Glomerular visceral epithelial cell (primary cell): ENCODE measurements at regions not wholly inside any gene's neighbourhood (a gene's known extent, or its start where the extent isn't known, plus 50 kb on each side); places are given as distances from the start of the nearest gene placed in this dataset.
"Not testable (repeated sequence)": the region's sequence is repeated elsewhere in the genome, so short reads cannot be mapped to it uniquely, and the experiment has no call there.

Experiments used
- DNase-seq: peaks from one replicate; pipeline ENCODE4 v3.0.0-alpha.2; 2016; ENCODE audit errors: extremely low spot score

- no peak for DNase-seq
Observed at GRCh38 chrX:18102006-18102405, 118.7 kb downstream of the BEND2 start.

DNA sequence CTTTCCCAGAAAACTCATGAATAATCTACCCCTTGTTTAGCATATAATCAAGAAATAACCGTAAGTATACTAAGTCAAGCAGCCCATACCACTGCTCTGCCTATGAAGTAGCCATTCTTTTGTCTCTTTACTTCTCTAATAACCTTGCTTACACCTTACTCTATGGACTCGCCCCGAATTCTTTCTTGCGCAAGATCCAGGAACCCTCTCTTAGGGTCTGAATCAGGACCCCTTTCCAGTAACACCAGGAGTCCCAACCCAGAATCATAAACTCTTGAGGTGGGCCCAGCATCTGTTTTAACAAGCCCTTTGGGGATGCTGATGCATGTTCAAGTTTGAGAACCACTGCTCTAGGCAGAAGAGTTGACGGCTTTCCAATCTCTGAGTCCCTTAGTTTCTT, 119.6 kb downstream of the BEND2 start:
- DNase-seq: no peak

DNA sequence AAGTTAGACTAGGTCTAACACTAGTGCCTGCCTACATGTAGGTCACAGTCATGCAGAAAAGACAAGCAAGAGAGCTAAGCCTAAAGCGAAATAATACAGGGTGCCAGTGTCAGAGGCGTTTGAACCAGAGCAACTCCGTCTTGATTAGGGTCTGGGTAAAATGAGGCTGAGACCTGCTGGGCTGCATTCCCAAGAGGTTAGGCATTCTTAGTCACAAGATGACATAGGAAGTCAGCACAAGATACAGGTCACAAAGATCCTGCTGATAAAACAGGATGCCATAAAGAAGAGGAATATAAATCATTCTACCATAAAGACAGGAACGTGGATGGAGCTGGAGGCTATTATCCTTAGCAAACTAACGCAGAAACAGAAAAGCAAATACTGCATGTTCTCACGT, 120.9 kb downstream of the BEND2 start:
- no peak for DNase-seq

DNA sequence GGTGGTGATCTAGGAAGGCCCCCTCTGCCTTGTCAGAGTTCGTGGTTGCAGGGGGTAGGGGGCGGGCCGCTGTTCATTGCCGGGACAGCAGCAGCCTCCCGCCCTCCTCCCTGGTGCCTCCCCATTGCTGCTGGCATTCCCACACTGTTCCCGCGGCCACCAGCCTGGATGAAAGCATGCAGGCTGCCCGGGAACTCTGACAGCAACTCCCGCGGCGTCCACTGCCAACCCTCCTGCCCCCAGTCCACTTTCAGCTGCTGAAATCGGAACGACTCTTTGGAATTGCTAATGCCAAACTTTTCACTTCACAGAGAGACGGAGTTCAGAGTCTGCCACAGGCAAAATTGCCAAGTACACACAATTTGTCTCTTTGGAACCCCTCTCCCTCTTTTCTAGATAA, 121.9 kb downstream of the BEND2 start:
- DNase-seq: no peak

GRCh38 chrX:18076434-18076833, 144.3 kb downstream of the BEND2 start:
- DNase-seq: no peak

DNA sequence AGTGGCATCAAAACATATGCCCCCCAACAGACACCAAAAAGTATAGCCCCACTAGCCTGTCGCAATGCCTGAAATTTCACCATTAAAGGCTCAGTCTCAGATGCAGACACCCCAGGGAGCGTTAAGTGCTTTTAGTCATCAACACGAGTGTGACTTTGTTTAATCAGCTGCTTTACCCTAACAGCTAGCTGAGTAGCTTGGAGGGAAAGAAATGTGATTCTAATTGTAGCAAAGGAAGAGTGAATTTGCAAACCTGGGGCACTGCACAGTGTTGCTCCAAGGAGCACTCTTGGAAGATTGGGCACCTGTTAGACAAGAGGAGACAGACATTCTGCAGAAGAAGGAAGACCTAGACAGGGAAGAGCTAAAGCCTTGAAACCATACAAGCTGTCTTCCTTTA, 145.1 kb downstream of the BEND2 start:
- DNase-seq: no peak

DNA sequence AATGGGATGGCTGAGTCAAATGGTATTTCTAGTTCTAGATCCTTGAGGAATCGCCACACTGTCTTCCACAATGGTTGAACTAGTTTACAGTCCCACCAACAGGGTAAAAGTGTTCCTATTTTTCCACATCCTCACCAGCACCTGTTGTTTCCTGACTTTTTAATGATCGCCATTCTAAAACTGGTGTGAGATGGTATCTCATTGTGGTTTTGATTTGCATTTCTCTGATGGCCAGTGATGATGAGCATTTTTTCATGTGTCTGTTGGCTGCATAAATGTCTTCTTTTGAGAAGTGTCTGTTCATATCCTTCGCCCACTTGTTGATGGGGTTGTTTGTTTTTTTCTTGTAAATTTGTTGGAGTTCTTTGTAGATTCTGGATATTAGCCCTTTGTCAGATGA, 152.6 kb downstream of the BEND2 start:
- DNase-seq: not testable (repeated sequence)

DNA sequence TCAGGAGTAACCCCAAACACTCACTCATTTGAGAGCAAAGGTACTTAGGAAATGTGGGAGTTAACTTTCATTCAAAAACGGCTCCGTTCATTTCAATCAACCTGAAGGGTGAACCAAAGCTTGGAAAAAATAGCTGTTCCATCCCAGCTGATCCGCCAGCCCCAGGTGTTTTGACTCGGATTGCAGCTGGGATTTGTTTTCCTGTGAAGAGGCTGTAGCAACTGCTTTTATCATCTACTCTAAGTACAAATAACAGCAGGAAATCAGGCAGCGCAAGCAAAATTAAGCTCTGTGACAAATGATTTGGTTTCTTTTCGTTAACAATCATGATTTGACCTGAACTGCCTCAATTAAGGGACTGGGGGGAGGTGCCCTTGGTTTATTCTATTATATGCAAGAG, 154.7 kb downstream of the BEND2 start:
- no peak for DNase-seq

- no peak for DNase-seq
Observed at GRCh38 chrX:18051690-18052089, 169.0 kb downstream of the BEND2 start.

DNA sequence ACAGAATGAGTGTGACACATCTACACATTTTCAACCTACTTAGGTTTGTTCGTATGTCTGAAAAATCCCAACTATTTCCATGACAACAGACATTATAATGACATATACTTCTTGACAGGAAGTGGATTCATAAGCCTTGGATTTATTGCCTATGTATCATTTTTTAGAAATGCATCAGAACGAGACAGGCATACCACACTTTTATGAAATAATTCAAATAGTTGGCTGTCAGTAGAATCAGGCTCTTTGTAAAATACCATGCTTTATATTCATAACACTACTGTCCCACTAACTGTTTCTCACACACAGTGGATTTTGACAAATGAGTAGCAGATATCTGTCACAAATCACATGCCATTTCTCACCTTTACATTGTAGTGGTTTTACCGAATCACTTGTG, 173.2 kb downstream of the BEND2 start:
- DNase-seq: no peak

DNA sequence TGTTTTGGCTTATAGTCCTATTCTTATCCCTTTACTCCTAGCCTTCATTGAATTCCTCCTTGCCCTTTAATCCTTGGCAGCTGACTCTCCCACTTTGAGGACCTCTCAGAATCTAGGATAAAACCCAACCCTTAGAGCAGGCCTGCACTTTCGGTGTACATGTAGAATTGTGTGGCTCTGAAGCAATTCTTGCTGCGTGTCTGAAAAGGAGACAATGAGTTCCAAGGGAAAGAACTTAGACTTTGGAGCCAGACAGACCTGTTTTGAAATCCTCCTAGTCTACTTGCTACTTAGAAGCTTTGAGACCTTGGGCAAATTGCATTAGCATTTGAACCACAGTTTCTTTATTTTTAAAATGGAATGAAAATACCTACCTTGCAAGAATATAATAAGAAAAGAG, 175.2 kb downstream of the BEND2 start:
- no peak for DNase-seq

- no peak for DNase-seq
Observed at GRCh38 chrX:18042776-18043175, 177.9 kb downstream of the BEND2 start.

DNA sequence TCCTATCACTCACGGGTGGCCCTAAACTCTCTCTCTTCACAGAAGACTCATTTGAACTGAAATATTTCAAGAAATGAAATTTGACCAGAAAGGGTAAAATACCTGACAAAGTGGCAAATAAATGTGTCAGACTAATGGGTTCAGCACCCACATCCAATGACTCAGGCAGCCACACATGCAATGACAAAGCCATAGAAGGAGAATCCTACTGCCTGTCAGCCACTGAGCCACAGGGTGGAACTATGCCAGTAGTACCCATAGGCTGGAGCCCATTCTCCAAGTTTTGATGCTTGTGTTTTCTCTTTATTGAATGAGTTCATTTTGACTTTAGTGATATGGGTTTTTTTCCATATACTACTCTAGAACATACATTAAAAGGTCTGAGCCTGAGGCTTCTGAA, 179.0 kb downstream of the BEND2 start:
- no peak for DNase-seq

GRCh38 chrX:18039023-18039422, 177.9 kb upstream of the RAI2 start:
- DNase-seq: no peak

- DNase-seq: no peak
Observed at GRCh38 chrX:18036394-18036793, 175.3 kb upstream of the RAI2 start.

DNA sequence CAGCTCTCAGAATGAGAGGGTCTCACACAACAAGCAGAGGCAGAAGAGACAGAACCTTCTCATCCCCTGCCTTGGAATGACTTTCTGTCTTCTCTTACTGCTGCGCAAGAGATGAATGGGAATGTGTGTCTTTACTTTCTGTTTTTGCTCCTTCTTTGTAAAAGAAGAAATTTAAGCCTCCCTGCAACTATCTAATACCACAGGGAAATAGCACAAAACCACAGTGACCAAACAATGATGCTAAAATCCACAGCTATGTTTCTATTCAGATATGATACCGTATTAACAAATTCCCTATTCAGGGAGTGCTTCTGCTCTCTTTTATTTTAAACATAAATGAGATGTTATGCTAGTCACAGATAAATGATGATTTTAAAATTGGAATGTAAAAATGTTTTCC, 173.8 kb upstream of the RAI2 start:
- no peak for DNase-seq

DNA sequence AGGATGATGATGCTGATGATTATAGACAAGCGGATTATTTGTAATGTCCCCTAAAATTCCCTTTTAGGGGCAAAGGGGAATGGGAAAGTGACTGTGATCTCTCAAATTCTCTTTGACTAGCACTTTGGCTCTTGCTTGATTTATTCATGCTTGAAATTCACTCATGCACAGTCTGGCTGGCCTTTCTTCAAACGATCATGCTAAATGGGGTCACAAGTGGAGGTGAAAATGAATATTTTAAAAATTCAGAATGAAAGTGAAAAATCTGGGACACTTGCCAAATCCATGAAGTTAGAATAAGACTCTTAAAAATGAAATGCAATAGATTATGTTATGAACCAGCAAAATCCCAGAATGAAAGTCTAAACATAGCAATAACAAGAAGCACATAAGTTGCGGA, 173.4 kb upstream of the RAI2 start:
- no peak for DNase-seq

DNA sequence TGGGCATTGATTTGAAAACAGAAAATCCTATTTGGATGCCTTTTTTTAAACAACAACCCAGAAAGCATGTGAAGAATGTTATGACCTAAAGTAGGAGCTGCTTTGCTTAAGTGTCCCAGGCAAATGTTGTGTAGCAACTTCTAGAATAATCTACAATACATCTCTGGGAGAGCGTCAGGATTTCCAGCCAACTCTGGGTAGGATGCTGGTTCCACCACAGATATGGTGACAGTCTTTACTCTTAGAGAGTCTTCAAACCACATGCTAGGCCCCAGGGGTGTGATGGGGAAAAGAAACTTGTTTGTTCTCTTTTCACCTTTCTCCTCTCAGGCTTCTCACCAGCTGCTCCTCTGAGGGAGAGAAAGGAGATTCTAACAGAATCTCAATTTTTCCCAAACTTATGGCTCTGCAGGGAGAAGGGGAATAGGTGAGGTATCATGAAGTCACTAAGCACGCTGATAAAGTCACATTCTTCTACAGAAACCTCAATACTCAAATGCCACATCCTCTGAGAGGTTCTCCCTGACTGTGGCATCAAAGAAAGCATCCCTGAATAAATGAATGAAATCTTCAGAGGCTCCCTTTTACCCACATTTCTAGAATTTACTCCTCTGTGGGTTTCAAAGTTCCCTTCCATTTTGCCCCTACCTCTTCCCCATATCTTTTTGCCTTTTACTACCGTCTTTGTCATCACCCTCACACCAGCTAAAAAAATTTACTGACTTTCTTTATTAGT, 171.6 kb upstream of the RAI2 start:
- no peak for DNase-seq

- DNase-seq: no peak
Observed at GRCh38 chrX:18031726-18032375, 170.8 kb upstream of the RAI2 start.

DNA sequence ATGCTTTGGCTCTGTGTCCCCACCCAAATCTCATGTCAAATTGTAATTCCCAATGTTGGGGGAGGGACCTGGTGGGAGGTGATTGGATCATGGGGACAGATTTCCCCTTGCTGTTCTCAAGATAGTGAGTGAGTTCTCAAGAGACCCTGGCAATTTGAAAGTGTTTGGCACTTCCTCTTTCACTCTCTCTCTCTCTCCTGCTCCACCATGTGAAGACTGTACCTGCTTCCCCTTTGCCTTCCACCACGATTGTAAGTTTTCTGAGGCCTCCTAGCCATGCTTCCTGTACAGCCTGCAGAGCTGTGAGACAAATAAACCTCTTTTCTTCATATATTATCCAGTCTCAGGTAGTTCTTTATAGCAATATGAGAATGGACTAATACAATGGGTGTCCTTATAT, 169.6 kb upstream of the RAI2 start:
- not testable (repeated sequence) for DNase-seq

DNA sequence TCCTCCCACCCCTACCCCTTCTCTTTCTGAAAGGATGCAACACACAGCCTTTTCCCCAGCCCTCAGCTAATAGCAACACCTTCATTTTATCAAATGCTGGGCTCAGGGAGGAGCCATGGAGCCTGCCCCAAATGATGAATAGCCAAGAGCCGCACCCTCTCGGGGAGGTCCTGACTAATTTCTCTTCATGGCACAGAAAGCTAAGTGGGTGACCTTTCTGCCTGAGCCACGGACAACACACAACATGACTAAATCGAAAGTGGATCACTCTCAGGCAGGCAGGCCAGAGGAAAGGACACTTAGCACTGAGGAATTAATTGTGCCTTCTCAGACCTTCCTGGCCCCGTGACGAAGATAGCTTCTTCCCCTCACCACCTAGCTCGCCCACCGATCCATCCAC, 165.1 kb upstream of the RAI2 start:
- no peak for DNase-seq

DNA sequence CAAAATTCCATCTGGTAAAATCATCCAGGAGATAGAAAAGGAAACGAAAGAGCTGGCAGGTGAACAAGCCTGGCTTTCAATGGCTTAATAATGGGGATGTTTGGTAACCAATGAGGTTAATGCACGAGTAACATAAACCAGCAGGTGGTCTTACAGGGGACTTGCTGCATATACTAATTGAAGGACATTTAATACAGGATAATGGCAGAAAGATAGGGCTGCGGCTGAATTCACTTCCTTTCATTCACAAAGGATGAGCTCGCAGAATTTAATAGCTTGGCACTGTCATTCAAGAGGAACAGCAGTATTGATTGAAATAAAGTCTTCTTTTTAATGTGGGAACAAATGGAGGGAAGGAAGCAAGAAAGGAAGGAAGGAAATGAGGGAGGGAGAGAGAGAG, 156.3 kb upstream of the RAI2 start:
- no peak for DNase-seq

GRCh38 chrX:18016941-18017340, 155.8 kb upstream of the RAI2 start:
- no peak for DNase-seq

DNA sequence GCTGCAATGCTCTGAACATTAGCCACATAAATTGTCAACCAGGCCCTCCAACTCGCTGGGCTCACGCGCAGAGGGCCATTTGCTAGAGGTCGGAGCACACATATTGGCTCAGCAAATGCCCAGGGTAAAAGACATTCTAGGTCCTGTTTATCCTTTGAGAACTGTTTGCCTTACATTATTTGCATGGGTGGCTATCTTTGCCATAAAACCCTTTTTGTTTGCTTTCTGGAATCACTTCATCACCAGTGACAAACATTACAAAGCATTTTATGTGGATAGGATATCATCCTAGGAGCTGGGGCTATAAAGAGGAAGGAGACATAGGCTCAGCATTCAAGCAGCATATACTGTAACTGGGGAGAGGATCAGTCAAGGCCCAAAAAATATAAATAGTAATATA, 149.2 kb upstream of the RAI2 start:
- DNase-seq: no peak
